MM.1S (cell line): ENCODE measurements at regions not wholly inside any gene's neighbourhood (a gene's known extent, or its start where the extent isn't known, plus 50 kb on each side); places are given as distances from the start of the nearest gene placed in this dataset.

ENCODE experiments used
- EZH2 ChIP-seq: fragments of 300-600 bp; sonication (generic); optimal IDR thresholded peaks from 2 replicates; pipeline ENCODE3; 2017; ENCODE audit warnings: low read depth, mild to moderate bottlenecking, antibody characterized with exemption, low read length, mixed read lengths
- EZH2phosphoT487 ChIP-seq: fragments of 300-600 bp; sonication (generic); IDR thresholded peaks from 2 replicates; pipeline ENCODE4 v1.6.1; 2018; ENCODE audit warnings: antibody characterized with exemption, low read length
- TF ChIP-seq, protein P1 (sequence below): fragments of 300-600 bp; sonication (generic); IDR thresholded peaks from 2 replicates; pipeline ENCODE4 v1.5.1; 2016; ENCODE audit warnings: antibody characterized with exemption, low read length, mixed read lengths

- no peak for TF ChIP-seq EZH2
- TF ChIP-seq EZH2phosphoT487: no peak
- TF ChIP-seq, protein P1, sequence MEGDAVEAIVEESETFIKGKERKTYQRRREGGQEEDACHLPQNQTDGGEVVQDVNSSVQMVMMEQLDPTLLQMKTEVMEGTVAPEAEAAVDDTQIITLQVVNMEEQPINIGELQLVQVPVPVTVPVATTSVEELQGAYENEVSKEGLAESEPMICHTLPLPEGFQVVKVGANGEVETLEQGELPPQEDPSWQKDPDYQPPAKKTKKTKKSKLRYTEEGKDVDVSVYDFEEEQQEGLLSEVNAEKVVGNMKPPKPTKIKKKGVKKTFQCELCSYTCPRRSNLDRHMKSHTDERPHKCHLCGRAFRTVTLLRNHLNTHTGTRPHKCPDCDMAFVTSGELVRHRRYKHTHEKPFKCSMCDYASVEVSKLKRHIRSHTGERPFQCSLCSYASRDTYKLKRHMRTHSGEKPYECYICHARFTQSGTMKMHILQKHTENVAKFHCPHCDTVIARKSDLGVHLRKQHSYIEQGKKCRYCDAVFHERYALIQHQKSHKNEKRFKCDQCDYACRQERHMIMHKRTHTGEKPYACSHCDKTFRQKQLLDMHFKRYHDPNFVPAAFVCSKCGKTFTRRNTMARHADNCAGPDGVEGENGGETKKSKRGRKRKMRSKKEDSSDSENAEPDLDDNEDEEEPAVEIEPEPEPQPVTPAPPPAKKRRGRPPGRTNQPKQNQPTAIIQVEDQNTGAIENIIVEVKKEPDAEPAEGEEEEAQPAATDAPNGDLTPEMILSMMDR: no peak
Observed at GRCh38 chr10:4229106-4229505, 444.1 kb upstream of the KLF6 start.
